ENCODE measurements at regions not wholly inside any gene's neighbourhood (a gene's known extent, or its start where the extent isn't known, plus 50 kb on each side); places are given as distances from the start of the nearest gene placed in this dataset.

DNA sequence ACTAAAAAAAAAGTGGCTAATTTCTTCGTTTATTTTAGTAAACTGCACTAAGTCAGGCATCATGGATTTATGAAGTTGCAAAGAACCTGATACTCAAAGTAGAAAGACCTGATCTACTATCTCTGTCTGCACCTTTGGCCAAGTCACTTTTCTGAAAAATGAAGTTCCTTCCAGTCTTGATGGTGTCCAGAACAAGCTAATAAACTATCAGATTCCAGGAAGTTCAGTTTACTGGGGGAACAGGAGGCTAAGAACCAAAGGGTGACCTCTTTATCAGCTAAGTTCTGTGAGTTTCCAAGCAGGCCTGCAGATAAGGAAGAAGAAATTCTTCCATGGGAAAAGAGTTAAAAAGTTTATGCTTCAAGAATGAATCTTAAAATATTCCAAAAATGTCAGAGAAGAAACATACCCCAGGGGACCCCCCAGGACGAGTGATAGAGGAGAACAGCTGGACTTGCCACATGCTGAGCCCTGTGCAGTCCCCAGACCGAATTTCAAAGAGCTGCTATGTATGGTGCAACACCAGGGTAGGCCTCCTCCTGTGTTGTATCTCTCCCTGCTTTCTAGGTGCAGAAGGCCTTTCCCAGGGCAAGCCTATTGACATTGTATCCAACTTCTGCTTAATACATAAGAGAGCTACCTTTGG lies 72.8 kb upstream of the FGGY start:
- DNase-seq (ENCODE audit: extremely low read depth in 1 of 2, low read depth in 1 of 2), result no peak

DNA sequence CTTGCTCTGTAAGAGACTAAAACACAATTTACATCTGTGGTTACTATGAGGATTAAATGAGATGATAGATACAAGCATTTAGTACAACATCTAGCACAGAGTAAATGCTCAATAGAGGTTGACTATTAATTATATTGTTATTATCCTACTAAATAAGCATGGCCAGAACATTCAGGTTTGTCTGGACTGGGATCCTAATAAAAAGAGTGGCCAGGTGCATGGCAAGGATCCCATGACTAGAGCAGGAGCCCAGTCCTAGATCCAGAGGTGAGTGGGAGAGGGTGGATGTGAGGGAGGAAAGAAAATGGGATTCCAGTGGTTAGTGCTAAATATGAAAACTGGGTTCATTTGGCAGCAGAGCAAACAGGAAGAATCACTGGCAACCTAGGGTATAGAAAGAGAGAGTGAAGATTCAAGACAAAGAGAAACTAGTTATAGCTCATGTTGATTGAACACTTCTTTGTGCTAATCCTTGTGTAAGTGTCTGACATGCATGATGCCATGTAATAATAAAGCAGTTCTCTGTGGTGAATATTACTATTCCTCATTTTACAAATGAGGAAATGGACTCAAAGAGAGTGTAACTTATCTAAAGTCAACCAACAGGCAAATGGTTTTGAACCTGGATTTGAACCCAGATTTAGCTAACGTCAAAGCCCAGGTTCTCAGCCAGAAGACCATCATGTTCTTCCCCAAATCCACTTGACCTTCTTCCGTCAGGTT lies 71.1 kb upstream of the FGGY start:
- DNase-seq (ENCODE audit: extremely low read depth in 1 of 2, low read depth in 1 of 2), result no peak

DNA sequence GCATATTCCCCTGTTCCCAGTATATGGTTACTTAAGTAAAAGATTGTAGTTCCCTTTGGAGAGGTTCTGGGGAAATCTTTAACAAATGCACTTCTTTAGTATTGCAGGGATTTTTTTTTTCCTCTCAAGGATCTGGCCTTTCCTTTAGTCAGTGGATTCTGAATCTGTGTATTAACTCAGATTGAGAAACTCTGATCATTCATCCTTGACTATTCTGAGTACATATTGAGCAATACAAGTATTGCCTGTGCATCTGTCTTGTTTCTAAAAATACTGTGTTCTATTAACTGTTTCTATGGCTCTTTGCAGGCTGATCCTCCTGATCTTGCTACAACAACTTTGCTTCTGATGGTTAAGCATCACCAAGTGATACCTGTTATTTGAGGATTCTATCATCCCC lies 67.8 kb upstream of the FGGY start:
- no peak for DNase-seq (ENCODE audit: extremely low read depth in 1 of 2, low read depth in 1 of 2)

DNA sequence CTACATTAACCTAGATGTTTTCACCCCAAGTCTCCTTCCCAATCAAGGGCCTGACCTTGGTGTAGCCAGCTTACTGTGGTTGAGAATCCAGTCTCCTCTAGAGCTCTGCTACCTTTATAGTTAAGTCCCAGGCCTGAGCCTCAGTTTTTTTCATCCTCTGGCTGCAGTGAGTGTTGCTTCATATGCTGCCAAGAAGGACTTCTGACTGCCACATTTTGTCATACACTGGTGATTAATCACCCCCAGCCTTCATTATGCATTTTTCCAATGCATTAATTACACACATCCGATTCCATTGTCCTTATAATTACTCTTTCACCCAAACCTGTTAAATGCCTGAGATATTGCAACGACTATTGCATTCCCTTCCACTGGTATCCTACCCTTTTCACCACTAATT lies 66.3 kb upstream of the FGGY start:
- DNase-seq (ENCODE audit: extremely low read depth in 1 of 2, low read depth in 1 of 2), result no peak

DNA sequence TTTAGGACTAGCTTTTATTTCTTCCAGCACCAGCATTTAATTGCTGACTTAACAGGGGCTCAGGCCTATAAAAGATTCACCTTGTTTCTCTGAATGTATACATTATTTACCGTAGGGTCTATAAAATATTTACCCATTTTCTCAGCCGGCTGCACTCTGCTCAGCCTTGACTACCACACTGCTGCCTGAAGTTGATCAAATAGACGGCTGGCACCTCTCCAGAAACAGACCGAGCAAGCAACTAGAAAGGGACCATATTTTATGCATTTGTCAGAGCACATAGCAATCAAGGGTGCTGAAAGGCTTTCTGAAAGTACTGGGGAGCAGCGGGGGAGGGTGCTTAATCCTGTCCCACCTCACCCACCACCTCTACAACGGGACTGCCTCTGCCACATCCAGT lies 64.7 kb upstream of the FGGY start:
- no peak for DNase-seq (ENCODE audit: extremely low read depth in 1 of 2, low read depth in 1 of 2)

GRCh38 chr1:59233444-59233843 lies 63.5 kb upstream of the FGGY start:
- DNase-seq (ENCODE audit: extremely low read depth in 1 of 2, low read depth in 1 of 2), result no peak

- no peak for DNase-seq (ENCODE audit: extremely low read depth in 1 of 2, low read depth in 1 of 2)
Observed at GRCh38 chr1:59236721-59237545, 60.0 kb upstream of the FGGY start.

DNA sequence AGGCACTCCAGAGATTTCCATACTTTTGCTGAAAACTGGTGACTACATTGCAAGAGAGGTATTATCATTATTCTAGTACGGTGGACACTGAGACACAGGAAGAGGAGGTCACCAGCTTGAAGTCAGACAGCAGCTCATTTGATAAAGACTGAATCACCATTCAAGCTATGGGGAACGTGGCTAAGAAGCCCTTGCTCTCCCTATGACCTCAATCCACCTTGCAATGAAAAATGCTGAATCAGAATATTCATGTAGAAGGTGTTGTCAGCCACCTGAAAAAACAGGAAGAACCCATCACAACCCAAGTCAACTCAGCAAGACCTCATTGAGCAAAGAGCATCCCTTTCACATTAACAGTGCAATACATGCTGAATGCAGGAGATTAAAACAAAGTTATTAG lies 59.0 kb upstream of the FGGY start:
- DNase-seq (ENCODE audit: extremely low read depth in 1 of 2, low read depth in 1 of 2), result no peak

DNA sequence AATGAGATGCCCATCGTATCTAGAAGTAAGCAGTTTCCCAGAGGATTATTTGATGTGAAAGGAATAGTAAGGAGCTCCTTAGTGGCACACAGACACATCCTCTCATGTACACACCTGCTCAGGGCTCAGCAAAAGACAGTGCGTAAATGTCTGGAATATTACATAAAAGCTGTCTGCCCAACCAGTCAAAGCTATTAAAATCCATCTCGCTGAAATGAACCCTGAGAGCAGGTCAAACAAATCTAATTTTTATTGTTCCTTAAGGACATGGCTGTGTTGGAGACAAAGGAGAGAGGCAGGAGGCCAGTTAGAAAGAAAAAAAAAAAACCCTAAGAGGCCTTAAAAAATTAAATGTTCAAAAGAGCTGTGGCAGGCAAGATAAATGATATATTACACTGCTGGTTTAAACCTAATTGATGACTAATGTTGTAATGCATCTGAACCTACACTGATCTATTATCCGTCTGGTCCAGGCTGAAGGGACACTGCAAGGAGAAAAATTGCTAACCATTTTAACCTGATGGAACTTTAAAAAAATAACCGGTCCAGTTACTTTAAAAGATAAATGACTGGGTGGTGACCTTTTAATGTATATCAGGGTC lies 58.5 kb upstream of the FGGY start:
- DNase-seq (ENCODE audit: extremely low read depth in 1 of 2, low read depth in 1 of 2), result no peak

- DNase-seq (ENCODE audit: extremely low read depth in 1 of 2, low read depth in 1 of 2), result no peak
Observed at GRCh38 chr1:59238993-59239392, 57.9 kb upstream of the FGGY start.

GRCh38 chr1:59241909-59242308 lies 55.0 kb upstream of the FGGY start:
- no peak for DNase-seq (ENCODE audit: extremely low read depth in 1 of 2, low read depth in 1 of 2)

- no peak for DNase-seq (ENCODE audit: extremely low read depth in 1 of 2, low read depth in 1 of 2)
Observed at GRCh38 chr1:59242370-59242769, 54.5 kb upstream of the FGGY start.

- DNase-seq (ENCODE audit: extremely low read depth in 1 of 2, low read depth in 1 of 2), result no peak
Observed at GRCh38 chr1:59243550-59243949, 53.3 kb upstream of the FGGY start.

- no peak for DNase-seq (ENCODE audit: extremely low read depth in 1 of 2, low read depth in 1 of 2)
Observed at GRCh38 chr1:59243978-59244377, 52.9 kb upstream of the FGGY start.

- no peak for DNase-seq (ENCODE audit: extremely low read depth in 1 of 2, low read depth in 1 of 2)
Observed at GRCh38 chr1:59244891-59245290, 52.0 kb upstream of the FGGY start.

Data from activated CD8-positive, alpha-beta memory T cell treated with anti-CD3 and anti-CD28 coated beads for 1 hour (primary cell).